GM23248 (cell line): ENCODE measurements at regions not wholly inside any gene's neighbourhood (a gene's known extent, or its start where the extent isn't known, plus 50 kb on each side); places are given as distances from the start of the nearest gene placed in this dataset.
A peak's percentile ranks its signal among the peaks of the same experiment; 100 is the strongest.

ENCODE experiments used
- DNase-seq: peaks from one replicate; pipeline ENCODE4 v3.0.0-alpha.2; 2015
- H2AFZ ChIP-seq: fragments of 200-600 bp; sonication (generic); 2 replicates; pipeline ENCODE4 v1.6.1; 2016; ENCODE audit warnings: antibody characterized with exemption
- H3F3A ChIP-seq: fragments of 200-600 bp; sonication (generic); 2 replicates; pipeline ENCODE4 v1.6.1; 2016; ENCODE audit warnings: mild to moderate bottlenecking, antibody characterized with exemption, mixed run types; ENCODE audit not compliant: insufficient read depth
- H3K27ac ChIP-seq: fragments of 200-600 bp; sonication (generic); 2 replicates; pipeline ENCODE4 v1.5.1; 2016; ENCODE audit warnings: mild to moderate bottlenecking
- H3K27me3 ChIP-seq: fragments of 200-600 bp; sonication (generic); replicated peaks from 2 replicates; pipeline ENCODE4 v1.6.1; 2016; ENCODE audit warnings: mild to moderate bottlenecking; ENCODE audit not compliant: insufficient read depth
- H3K36me3 ChIP-seq: fragments of 200-600 bp; sonication (generic); 2 replicates; pipeline ENCODE4 v1.6.1; 2016; ENCODE audit warnings: low read depth, mild to moderate bottlenecking
- H3K4me1 ChIP-seq: fragments of 200-600 bp; sonication (generic); 2 replicates; pipeline ENCODE4 v1.6.1; 2016; ENCODE audit warnings: mild to moderate bottlenecking; ENCODE audit not compliant: insufficient read depth
- H3K4me2 ChIP-seq: fragments of 200-600 bp; sonication (generic); one replicate; pipeline ENCODE4 v1.6.1; 2016; ENCODE audit warnings: mild to moderate bottlenecking; ENCODE audit not compliant: unreplicated experiment
- H3K4me3 ChIP-seq: fragments of 200-600 bp; sonication (generic); 2 replicates; pipeline ENCODE4 v1.5.1; 2016; ENCODE audit warnings: mild to moderate bottlenecking
- H3K79me2 ChIP-seq: fragments of 200-600 bp; sonication (generic); 2 replicates; pipeline ENCODE4 v1.6.1; 2016; ENCODE audit warnings: mild to moderate bottlenecking; ENCODE audit not compliant: insufficient read depth
- H3K9ac ChIP-seq: fragments of 200-600 bp; sonication (generic); 2 replicates; pipeline ENCODE4 v1.6.1; 2016; ENCODE audit warnings: mild to moderate bottlenecking
- H3K9me2 ChIP-seq: fragments of 200-600 bp; sonication (generic); 2 replicates; pipeline ENCODE4 v1.6.1; 2016; ENCODE audit warnings: mixed run types, mild to moderate bottlenecking, moderate library complexity; ENCODE audit not compliant: insufficient read depth
- H3K9me3 ChIP-seq: fragments of 200-600 bp; sonication (generic); one replicate; pipeline ENCODE4 v1.6.1; 2017; ENCODE audit warnings: low read depth
- H4K20me1 ChIP-seq: fragments of 200-600 bp; sonication (generic); 2 replicates; pipeline ENCODE4 v1.6.0; 2016; ENCODE audit not compliant: insufficient read depth
- EZH2 ChIP-seq: fragments of 200-600 bp; sonication (generic); IDR thresholded peaks from 2 replicates; pipeline ENCODE4 v1.6.1; 2018; ENCODE audit warnings: antibody characterized with exemption, mild to moderate bottlenecking; ENCODE audit not compliant: insufficient read depth, poor library complexity, severe bottlenecking
- EZH2phosphoT487 ChIP-seq: fragments of 200-600 bp; sonication (generic); IDR thresholded peaks from 2 replicates; pipeline ENCODE4 v1.6.1; 2018; ENCODE audit warnings: antibody characterized with exemption, moderate library complexity, mild to moderate bottlenecking, low read depth; ENCODE audit not compliant: insufficient read depth
- WGBS, 2 experiments: methylation state at CpG; one replicate each; pipeline ENCODE4 v1.1.6; 2015 to 2017; ENCODE audit warnings: low lambda C conversion rate in 2 of 2, low coverage in 1 of 2; ENCODE audit errors: missing lambda C conversion rate in 2 of 2; 5-methylcytosine and 5-hydroxymethylcytosine counted together
- in situ Hi-C: fragments of 300-500 bp; cut with MboI; formaldehyde crosslinking; loops from 2 replicates; pipeline ENCODE4 v1.15.0; 2020

GRCh38 chr11:109112821-109113280, 309.1 kb upstream of the C11orf87 start:
- Histone ChIP-seq H2AFZ (no peak overlapping the region), H3K9ac (no peak overlapping the region), H4K20me1 (no peaks in the 10 kb centered on the region), H3K4me2 (no peak overlapping the region), H3K9me2 (no peaks in the 10 kb centered on the region), H3K27ac (no peak overlapping the region), H3K79me2 (no peaks in the 10 kb centered on the region), H3K9me3 (no peaks in the 10 kb centered on the region), H3F3A (no peaks in the 10 kb centered on the region), H3K36me3 (no peaks in the 10 kb centered on the region), H3K4me3 (no peak overlapping the region), H3K4me1 (no peaks in the 10 kb centered on the region), H3K27me3 (no peaks in the 10 kb centered on the region; the same call in 1 of the 2 replicates)
- in situ Hi-C loops = no loop called here
- TF ChIP-seq EZH2 (no peak), EZH2phosphoT487 (no peak)
- no peak for DNase-seq
- WGBS, 2 experiments = 18 to 21% methylated on average over 7 of the region's 7 CpGs

DNA sequence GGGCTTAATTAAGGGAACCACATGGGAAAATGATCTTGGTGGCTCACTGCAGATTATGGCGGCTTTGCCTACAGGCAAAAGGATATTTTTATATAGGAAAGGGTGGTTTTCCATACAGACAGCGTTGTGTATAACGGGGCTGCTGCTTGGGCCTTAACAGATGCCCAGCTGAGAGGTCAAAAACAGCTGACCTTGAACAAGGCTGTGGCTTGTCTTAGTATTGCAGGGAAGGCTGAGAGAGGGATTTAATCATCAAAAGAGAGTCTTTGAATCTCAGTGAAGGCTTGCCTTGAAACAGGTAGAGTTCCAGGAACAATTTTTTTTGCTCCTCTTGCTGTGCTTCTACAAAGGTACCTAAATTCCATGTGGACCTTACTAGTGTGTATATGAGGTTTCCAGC, 301.6 kb upstream of the C11orf87 start:
- Histone ChIP-seq H3K9ac (no peak overlapping the region), H4K20me1 (no peaks in the 10 kb centered on the region), H3K9me3 (no peaks in the 10 kb centered on the region), H3K4me1 (no peaks in the 10 kb centered on the region), H2AFZ (no peak overlapping the region), H3K4me3 (no peak overlapping the region), H3K36me3 (no peaks in the 10 kb centered on the region), H3K27ac (no peak overlapping the region), H3K27me3 (no peaks in the 10 kb centered on the region), H3F3A (no peaks in the 10 kb centered on the region), H3K4me2 (no peak overlapping the region), H3K9me2 (no peaks in the 10 kb centered on the region), H3K79me2 (no peaks in the 10 kb centered on the region)
- no peak for DNase-seq
- in situ Hi-C loops = no loop called here
- no peak for TF ChIP-seq EZH2phosphoT487
- TF ChIP-seq EZH2 = no peak
- 91 to 96% methylated on average over 3 of the region's 3 CpGs for WGBS, 2 experiments

DNA sequence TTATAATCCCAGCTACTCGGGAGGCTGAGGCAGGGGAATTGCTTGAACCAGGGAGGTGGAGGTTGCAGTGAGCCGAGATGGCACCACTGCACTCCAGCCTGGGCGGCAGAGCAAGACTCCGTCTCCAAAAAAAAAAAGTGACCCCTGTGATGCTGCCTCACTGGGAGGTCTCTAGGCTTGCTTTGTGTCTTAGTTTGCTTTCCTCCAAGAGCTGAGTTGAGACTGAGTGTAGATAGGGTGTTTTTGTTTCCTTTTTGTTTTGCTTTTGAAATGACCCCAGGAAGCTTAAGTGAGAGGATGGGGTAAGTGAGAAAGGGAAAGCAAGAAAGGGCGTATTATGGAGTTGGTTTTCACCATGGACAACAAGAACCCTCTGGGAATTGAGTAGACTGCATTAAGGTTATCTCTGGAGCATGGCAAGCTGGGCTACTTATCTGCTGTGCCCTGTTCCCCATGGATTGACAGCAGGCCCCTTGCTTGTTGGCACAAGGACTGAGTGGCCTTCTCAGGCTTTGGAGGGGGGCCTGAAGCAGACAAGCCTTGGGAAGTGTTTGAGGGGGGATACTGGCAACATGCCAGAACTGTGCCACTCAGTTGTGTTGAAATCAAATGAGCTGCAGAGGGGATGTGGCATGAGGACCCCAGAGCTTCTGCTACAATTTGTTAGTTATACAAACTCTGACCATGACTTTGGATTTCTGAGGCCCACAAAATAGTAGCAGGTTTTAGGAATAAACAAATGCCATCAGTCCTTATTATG, 300.6 kb upstream of the C11orf87 start:
- Histone ChIP-seq H3K4me2 (no peak overlapping the region), H3F3A (no peaks in the 10 kb centered on the region), H4K20me1 (no peaks in the 10 kb centered on the region), H3K36me3 (no peaks in the 10 kb centered on the region), H3K9me2 (no peaks in the 10 kb centered on the region), H3K27ac (no peak overlapping the region), H3K27me3 (no peaks in the 10 kb centered on the region), H3K4me1 (no peaks in the 10 kb centered on the region), H3K4me3 (no peak overlapping the region), H3K9ac (no peak overlapping the region), H3K79me2 (no peaks in the 10 kb centered on the region), H3K9me3 (no peaks in the 10 kb centered on the region), H2AFZ (no peak overlapping the region)
- DNase-seq = no peak
- in situ Hi-C loops = no loop called here
- TF ChIP-seq EZH2 (no peak), EZH2phosphoT487 (no peak)
- WGBS, 2 experiments = 81 to 88% methylated on average over 5 of the region's 5 CpGs

- H3K9me2 ChIP-seq = no peaks in the 10 kb centered on the region
- H3K4me2 ChIP-seq = no peak overlapping the region
- H3K79me2 ChIP-seq = no peaks in the 10 kb centered on the region
- peak; percentile 30 for DNase-seq
- H3K9ac ChIP-seq = no peak overlapping the region
- H3K4me3 ChIP-seq = no peak overlapping the region
- no peak overlapping the region for H3K27ac ChIP-seq
- no peaks in the 10 kb centered on the region for H3K9me3 ChIP-seq
- no peaks in the 10 kb centered on the region for H3K4me1 ChIP-seq
- in situ Hi-C loops = no loop called here
- H2AFZ ChIP-seq = peak overlapping the region; percentile 7; the same call in 1 of the 2 replicates
- 52 to 57% methylated on average over 11 of the region's 11 CpGs for WGBS, 2 experiments
- TF ChIP-seq EZH2 = no peak
- no peak for TF ChIP-seq EZH2phosphoT487
- H4K20me1 ChIP-seq = no peaks in the 10 kb centered on the region
- H3F3A ChIP-seq = no peaks in the 10 kb centered on the region
- no peaks in the 10 kb centered on the region for H3K36me3 ChIP-seq
- no peaks in the 10 kb centered on the region for H3K27me3 ChIP-seq
These were observed 297.9 kb upstream of the C11orf87 start for GRCh38 chr11:109123816-109124787.
